Hepatocyte (in vitro differentiated cells): ENCODE measurements at regions not wholly inside any gene's neighbourhood (a gene's known extent, or its start where the extent isn't known, plus 50 kb on each side); places are given as distances from the start of the nearest gene placed in this dataset.

Experiments
- DNase-seq: peaks from one replicate; pipeline ENCODE4 v3.0.0-alpha.2; 2016; ENCODE audit warnings: low spot score
- H2AFZ ChIP-seq: fragments of 200-600 bp; sonication (generic); 2 replicates; pipeline ENCODE4 v1.6.0; 2016; ENCODE audit warnings: antibody characterized with exemption, mild to moderate bottlenecking
- H3K27ac ChIP-seq: fragments of 200-600 bp; sonication (generic); 2 replicates; pipeline ENCODE4 v1.5.1; 2016; ENCODE audit warnings: mild to moderate bottlenecking
- H3K27me3 ChIP-seq: fragments of 200-600 bp; sonication (generic); 2 replicates; pipeline ENCODE4 v1.6.1; 2016
- H3K36me3 ChIP-seq: fragments of 200-600 bp; sonication (generic); replicated peaks from 2 replicates; pipeline ENCODE4 v1.5.1; 2016; ENCODE audit warnings: low read depth; ENCODE audit not compliant: insufficient read depth
- H3K4me1 ChIP-seq: fragments of 200-600 bp; sonication (generic); 2 replicates; pipeline ENCODE4 v1.5.1; 2016; ENCODE audit warnings: mild to moderate bottlenecking, moderate library complexity; ENCODE audit not compliant: insufficient read depth
- H3K4me2 ChIP-seq: fragments of 200-600 bp; sonication (generic); 2 replicates; pipeline ENCODE4 v1.6.0; 2016
- H3K4me3 ChIP-seq: fragments of 200-600 bp; sonication (generic); 2 replicates; pipeline ENCODE4 v1.5.1; 2016; ENCODE audit warnings: mild to moderate bottlenecking
- H3K79me2 ChIP-seq: fragments of 200-600 bp; sonication (generic); 2 replicates; pipeline ENCODE4 v1.6.0; 2017; ENCODE audit warnings: mild to moderate bottlenecking
- H3K9me2 ChIP-seq: fragments of 200-600 bp; sonication (generic); replicated peaks from 2 replicates; pipeline ENCODE4 v1.6.0; 2017; ENCODE audit warnings: mild to moderate bottlenecking; ENCODE audit not compliant: insufficient read depth
- H3K9me3 ChIP-seq: fragments of 200-600 bp; sonication (generic); 2 replicates; pipeline ENCODE4 v1.5.1; 2016; ENCODE audit warnings: low read depth, mild to moderate bottlenecking
- H4K20me1 ChIP-seq: fragments of 200-600 bp; sonication (generic); 2 replicates; pipeline ENCODE4 v1.6.0; 2016; ENCODE audit warnings: mild to moderate bottlenecking; ENCODE audit not compliant: insufficient read depth, poor library complexity, severe bottlenecking
- EZH2 ChIP-seq: fragments of 200-600 bp; sonication (generic); IDR thresholded peaks from 2 replicates; pipeline ENCODE4 v1.6.1; 2016; ENCODE audit warnings: antibody characterized with exemption, mild to moderate bottlenecking, borderline replicate concordance
- EZH2phosphoT487 ChIP-seq: fragments of 200-600 bp; sonication (generic); IDR thresholded peaks from one replicate; pipeline ENCODE4 v1.6.1; 2018; ENCODE audit warnings: antibody characterized with exemption, mild to moderate bottlenecking, low read depth, moderate library complexity; ENCODE audit not compliant: unreplicated experiment, severe bottlenecking
- WGBS: methylation state at CpG from one replicate; pipeline ENCODE4 v1.1.6; 2016; ENCODE audit warnings: low lambda C conversion rate; ENCODE audit errors: missing lambda C conversion rate; 5-methylcytosine and 5-hydroxymethylcytosine counted together
- TF ChIP-seq, protein P1 (sequence below): fragments of 200-600 bp; sonication (generic); IDR thresholded peaks from 2 replicates; pipeline ENCODE4 v1.5.1; 2016; ENCODE audit warnings: antibody characterized with exemption, mild to moderate bottlenecking; ENCODE audit not compliant: poor library complexity

DNA sequence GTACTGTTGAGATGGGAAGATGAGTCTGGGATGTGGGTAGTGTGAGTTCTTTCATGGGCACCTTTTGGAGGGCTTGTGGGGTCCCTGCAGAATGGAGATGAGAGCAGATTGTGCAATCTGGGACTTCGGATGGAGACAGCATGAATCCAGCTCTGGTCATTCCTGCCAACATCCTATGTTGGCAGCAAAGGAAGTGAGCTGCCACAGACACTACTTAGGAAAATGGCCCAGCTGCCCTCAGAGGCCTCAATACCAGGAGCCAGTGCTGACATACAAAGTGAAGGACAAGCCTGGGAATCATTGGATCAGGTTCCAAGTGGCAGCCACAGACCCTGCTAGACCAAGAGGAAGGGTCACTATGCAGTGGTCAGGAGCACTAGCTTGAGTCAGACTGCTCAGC, 402.8 kb downstream of the CDK5RAP2 start:
- Histone ChIP-seq H3K36me3 (no peaks in the 10 kb centered on the region), H3K4me1 (no peaks in the 10 kb centered on the region), H3K9me2 (no peaks in the 10 kb centered on the region), H3K27ac (no peak overlapping the region), H3K79me2 (no peaks in the 10 kb centered on the region), H3K9me3 (no peaks in the 10 kb centered on the region), H3K4me3 (no peak overlapping the region), H4K20me1 (no peaks in the 10 kb centered on the region), H3K4me2 (no peak overlapping the region), H3K27me3 (no peaks in the 10 kb centered on the region), H2AFZ (no peak overlapping the region)
- WGBS, result 89% methylated on average over 1 of the region's 1 CpG
- TF ChIP-seq EZH2phosphoT487, result no peak
- TF ChIP-seq EZH2, result no peak
- TF ChIP-seq, protein P1, sequence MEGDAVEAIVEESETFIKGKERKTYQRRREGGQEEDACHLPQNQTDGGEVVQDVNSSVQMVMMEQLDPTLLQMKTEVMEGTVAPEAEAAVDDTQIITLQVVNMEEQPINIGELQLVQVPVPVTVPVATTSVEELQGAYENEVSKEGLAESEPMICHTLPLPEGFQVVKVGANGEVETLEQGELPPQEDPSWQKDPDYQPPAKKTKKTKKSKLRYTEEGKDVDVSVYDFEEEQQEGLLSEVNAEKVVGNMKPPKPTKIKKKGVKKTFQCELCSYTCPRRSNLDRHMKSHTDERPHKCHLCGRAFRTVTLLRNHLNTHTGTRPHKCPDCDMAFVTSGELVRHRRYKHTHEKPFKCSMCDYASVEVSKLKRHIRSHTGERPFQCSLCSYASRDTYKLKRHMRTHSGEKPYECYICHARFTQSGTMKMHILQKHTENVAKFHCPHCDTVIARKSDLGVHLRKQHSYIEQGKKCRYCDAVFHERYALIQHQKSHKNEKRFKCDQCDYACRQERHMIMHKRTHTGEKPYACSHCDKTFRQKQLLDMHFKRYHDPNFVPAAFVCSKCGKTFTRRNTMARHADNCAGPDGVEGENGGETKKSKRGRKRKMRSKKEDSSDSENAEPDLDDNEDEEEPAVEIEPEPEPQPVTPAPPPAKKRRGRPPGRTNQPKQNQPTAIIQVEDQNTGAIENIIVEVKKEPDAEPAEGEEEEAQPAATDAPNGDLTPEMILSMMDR, result no peak
- DNase-seq, result no peak

DNA sequence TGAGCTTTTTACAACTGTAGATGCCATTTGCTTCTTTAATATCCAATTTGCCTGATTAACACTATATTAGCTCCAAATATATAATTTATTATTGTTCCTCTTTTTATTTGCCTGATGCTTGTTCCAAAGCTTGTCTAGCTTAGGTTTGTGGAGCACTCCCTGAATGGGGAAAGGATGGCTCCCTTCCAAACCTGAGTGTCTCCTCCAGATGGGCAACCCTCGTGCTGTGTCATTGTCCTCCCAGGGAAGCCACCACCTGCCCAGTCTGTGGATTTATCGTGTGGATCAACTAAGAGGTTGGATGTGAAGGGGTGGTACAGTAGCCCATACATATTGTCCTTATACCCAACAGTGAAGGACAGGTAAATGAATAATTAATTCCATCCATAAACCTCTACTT, 404.9 kb downstream of the CDK5RAP2 start:
- WGBS, result 85% methylated on average over 2 of the region's 2 CpGs
- H3K4me2 ChIP-seq, result no peak overlapping the region
- no peaks in the 10 kb centered on the region for H3K9me3 ChIP-seq
- no peaks in the 10 kb centered on the region for H3K9me2 ChIP-seq
- H3K4me3 ChIP-seq, result no peak overlapping the region
- no peak overlapping the region for H2AFZ ChIP-seq
- TF ChIP-seq, protein P1, result no peak
- TF ChIP-seq EZH2 (no peak), EZH2phosphoT487 (no peak)
- no peak for DNase-seq
- no peaks in the 10 kb centered on the region for H3K36me3 ChIP-seq
- H3K27me3 ChIP-seq, result no peaks in the 10 kb centered on the region
- H3K79me2 ChIP-seq, result no peaks in the 10 kb centered on the region
- H3K27ac ChIP-seq, result no peak overlapping the region
- no peaks in the 10 kb centered on the region for H4K20me1 ChIP-seq
- no peaks in the 10 kb centered on the region for H3K4me1 ChIP-seq

DNA sequence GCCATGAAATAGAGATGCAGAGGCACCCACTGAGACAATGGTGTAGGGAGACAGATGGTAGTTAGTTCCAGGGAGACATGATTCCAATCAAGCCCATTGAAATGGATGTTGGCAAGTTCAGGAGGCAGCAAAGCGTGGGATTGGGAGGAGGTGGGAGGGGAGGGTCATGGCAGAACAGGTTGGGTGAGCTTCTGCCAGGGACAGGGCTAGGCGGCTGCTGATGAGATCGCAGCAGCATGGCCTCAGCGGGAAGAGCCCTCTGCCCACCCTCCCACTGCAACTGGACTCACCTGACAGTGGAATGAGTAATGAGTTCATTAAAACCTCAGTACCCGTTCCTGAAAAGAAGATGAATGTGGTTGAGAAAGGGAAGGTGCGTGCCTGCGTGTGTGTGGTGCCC, 418.2 kb downstream of the CDK5RAP2 start:
- Histone ChIP-seq H3K9me2 (no peaks in the 10 kb centered on the region), H3K4me2 (no peak overlapping the region), H3K79me2 (no peaks in the 10 kb centered on the region), H3K9me3 (no peaks in the 10 kb centered on the region), H3K36me3 (no peaks in the 10 kb centered on the region), H4K20me1 (no peaks in the 10 kb centered on the region), H3K27me3 (no peaks in the 10 kb centered on the region), H3K27ac (no peak overlapping the region), H3K4me1 (no peaks in the 10 kb centered on the region), H3K4me3 (no peak overlapping the region), H2AFZ (no peak overlapping the region)
- 73% methylated on average over 7 of the region's 7 CpGs for WGBS
- no peak for DNase-seq
- TF ChIP-seq, protein P1, result no peak
- TF ChIP-seq EZH2phosphoT487 (no peak), EZH2 (no peak)

DNA sequence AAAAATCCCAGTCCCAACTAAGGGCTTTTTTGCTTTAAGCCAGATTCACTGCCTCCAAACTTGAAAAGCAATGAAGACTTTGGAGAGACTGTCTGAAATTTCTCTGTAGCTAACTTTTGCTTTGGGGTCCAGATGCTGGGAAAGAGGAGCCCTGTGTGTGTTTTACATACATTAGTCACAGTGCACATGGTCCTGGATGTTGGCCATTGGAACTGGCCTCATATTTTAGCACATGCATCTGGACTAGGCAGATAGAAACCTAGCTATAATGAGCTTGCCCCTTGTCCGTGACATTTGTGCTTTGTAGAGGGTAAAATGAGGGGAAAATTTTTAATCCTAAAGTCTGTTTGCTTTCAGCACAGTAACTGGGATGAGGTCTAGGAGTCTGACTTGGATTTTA, 421.7 kb downstream of the CDK5RAP2 start:
- WGBS, result 96% methylated on average over 1 of the region's 1 CpG
- Histone ChIP-seq H2AFZ (no peak overlapping the region), H3K4me2 (no peak overlapping the region), H4K20me1 (no peaks in the 10 kb centered on the region), H3K27ac (no peak overlapping the region), H3K27me3 (no peaks in the 10 kb centered on the region), H3K36me3 (no peaks in the 10 kb centered on the region), H3K79me2 (no peaks in the 10 kb centered on the region), H3K9me3 (no peaks in the 10 kb centered on the region), H3K4me1 (no peaks in the 10 kb centered on the region), H3K9me2 (no peaks in the 10 kb centered on the region), H3K4me3 (no peak overlapping the region)
- TF ChIP-seq EZH2phosphoT487, result no peak
- TF ChIP-seq, protein P1, result no peak
- no peak for TF ChIP-seq EZH2
- DNase-seq, result no peak
